Stimulated activated CD4-positive, alpha-beta T cell treated with anti-CD3 and anti-CD28 coated beads, TNF-alpha, amount 100 ng/mL, for 24 hours (primary cell): ENCODE measurements at regions not wholly inside any gene's neighbourhood (a gene's known extent, or its start where the extent isn't known, plus 50 kb on each side); places are given as distances from the start of the nearest gene placed in this dataset.
"Not testable (repeated sequence)": the region's sequence is repeated elsewhere in the genome, so short reads cannot be mapped to it uniquely, and the experiment has no call there.

Experiments used
- DNase-seq, 3 experiments: peaks; one replicate each; pipeline ENCODE4 v3.0.0-alpha.2; 2020; ENCODE audit warnings: low read depth in 3 of 3

DNA sequence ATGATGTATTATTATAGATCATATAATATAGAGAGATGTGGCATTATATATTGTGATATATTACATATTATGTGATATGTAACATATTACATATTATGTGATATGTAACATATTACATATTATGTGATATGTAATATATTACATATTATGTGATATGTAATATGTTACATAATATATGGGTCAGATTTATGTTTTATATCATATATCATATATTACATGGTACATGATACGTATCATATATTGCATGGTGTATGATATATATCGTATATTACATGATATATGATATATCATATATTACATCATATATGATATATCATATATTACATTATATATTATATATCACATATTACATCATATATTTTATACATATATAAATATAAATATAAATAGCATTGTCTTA, 164.1 kb upstream of the NEBL start:
- no peak for DNase-seq

DNA sequence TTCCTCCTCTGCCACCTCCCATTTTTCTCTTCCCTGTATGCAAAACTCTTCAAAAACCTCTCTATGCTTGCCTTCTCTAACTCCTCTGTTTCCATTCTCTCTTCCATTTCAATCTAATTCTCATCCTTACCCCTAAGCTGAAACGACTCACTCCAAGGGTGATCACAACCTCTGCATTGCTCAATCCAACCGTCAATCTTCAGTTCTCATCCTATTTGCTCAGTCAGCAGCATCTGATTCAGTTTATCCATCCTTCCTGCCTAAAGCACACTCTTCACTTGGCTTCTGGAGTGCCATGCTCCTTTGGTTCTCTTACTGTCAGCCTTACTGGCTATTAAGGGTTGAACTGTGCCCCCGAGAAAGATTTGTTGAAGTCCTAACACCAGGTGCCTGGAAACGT, 163.5 kb upstream of the NEBL start:
- DNase-seq, result no peak

DNA sequence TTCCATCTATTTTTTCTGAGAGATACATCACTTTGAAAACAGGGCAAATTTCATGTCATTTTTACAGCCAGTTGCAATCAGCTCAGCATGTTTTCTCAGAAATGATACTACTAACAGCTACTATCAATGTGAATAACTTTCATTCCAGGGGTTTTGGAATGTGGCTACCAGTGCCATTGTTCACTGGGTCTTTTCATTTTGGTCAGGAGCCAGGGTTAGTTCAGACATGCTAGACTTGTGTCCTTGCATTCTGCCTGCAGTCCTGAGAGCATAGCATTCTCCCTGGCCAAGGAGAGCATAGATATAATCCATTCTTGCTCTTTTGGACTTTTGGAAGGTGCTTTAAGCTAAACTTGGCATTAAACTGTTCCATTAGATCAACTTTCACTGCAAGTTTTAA, 160.9 kb upstream of the NEBL start:
- DNase-seq, result no peak

DNA sequence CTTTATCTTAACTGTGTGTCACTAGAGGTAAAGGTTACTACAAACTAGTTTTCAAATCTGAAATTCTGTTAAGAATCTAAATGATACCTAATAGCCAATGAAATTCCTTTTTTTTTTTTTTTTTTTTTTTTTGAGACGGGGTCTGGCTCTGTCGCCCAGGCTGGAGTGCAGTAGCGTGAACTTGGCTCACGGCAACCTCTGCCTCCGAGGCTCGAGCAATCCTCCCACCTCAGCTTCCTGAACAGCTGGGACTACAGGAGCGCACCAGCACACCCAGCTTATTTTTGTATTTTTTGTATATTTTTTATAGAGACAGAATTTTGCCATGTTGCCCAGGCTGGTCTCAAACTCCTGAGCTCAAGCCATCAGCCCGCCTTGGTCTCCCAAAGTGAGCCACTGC, 160.3 kb upstream of the NEBL start:
- DNase-seq, result no peak

DNA sequence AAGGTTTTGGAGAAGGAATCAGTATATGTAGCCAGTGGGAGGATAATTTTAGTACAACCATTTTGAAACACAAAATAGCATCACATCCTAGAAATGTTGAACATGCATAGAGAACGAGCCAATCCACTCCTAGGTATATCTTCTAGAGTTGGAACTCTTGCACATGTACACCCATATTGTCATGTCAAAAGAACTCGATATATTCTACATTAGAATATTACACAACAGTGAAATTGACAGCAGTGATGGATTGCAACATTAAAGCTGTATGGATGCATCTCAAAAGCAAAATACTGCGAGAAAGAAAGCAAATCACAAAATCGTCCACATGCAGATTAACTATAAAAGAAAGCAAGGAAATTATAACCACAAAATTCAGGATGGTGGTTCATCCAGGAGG, 159.3 kb upstream of the NEBL start:
- DNase-seq, result no peak

DNA sequence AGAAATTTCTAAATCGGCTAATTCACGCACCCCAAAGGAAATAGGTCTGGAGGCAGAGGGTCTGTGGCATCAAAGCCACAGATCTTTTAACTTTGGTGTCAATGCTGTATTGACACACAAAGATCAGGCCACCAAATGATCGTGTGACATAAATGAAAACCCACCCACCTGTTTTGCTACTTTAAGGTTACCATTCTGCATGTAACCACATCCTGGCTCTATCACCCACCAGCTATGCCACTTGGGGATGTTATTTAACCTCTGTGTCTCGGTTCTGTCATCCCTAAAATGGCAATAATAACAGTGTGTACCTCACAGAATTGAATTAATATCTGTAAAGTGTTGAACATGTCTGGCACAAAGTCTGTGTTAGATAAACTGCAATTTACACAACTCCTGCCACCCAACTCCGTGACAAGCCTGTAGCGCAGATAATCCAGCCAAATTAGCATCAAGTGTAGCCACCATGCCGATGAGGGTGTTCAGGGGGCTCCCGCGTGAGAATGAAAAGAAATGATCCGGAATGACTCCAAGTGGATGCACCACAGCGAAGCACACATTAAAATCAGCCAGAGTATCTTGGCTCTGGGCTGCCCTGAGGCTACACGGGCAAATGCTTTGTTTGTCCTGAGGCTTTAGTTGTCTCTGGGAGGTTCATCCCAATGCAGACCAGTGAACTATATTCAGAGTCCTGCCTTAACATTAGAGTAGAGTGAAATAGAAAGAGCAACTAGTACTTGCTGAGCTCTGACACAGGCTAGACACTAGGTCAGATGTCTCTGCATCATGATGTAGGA, 158.4 kb upstream of the NEBL start:
- DNase-seq, result no peak

DNA sequence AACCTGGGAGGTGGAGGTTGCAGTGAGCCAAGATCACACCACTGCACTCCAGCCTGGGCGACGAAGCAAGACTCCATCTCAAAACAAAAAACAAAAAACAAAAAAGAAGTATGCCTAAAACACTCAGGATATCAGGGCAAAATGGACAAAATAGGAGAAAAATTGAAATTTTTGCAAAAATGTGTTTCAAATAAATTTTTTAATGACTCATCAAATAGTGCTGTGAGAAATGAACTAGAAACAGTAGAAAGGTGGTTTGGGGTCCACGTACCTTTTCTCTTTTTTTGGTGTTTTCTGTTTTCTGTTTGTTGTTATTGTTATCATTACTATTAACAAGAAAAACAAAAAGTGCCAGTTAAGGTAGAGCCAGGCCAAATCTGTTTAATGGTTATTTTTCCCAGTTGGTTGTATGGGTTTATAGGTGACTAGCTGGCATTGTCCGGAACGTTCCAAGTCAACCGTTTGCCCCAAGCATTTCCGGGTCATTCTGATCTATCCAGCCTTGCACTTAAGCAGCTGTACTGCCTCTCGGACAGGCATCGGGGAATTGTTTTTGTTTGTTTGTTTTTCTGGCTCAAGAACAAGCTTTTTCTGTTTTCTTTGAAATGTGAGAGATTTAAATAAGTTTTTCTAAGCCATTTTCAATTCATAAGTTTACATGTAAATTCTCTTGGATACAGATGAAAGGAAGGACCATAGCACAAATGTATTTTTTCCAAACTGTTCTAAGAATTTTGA, 157.0 kb upstream of the NEBL start:
- DNase-seq, result no peak

DNA sequence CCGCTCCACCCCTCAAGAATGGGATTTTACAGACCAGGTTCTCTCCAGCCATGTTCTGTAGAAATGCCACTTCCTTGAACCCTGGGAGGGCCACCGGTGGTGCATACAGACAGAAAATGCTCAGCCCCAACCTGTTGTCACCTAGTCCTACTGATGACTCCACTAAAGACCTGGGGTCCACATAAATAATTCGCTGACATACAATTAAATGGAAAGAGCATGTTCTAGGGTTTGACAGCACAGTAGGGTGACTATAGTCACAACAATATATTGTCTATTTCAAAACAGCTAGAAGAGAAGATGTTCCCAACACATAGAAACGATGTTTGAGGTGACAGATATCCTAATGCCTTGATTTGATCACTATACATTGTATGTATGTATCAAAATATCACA, 155.6 kb upstream of the NEBL start:
- no peak for DNase-seq

DNA sequence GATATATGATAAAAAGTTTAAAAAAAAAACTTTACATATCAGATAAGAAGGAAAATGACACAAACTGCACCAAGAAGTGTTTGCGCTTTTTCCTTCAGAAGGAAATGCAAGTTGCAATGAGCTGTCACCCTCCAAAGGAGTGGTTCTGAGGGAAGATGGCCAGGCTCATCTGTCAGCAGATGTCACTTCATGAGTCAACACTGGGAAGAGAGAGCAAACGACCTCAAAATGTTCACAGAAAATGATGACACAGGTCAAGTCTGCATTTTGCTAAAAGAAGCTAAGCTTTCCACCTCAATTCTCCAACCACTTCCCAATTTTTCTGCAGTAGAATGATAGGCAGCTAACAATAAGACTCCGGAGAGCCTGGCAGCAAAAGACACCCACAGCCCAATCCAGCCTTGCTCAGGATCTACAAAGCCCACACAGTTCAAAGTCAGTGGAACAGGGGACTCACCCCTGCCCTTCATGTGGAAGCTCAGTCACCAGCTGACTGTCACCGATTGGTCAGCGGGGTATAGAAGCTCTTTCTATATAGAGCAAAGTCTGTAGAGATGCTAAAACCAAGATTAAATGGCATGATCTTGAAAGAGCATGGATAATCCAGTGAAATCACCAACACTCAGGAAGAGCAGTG, 155.1 kb upstream of the NEBL start:
- DNase-seq, result no peak

DNA sequence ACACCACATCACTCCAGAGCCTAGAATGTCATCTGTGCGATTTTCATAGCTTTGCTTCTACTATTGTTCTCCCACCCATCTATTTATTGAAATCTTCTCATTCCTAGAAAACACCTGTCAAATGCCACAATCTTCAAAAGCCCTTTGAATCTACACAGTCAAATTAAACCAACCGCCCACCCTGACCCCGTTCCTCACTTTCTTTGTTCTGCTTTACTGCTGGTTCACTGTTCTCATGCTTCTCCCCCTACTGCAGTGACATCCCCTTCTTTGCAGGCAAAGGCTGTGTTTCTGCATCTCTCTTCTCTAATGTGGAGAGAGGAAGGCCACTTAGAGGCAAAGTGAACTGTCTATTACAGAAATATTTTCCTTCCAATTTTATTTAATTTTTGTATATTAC, 152.4 kb upstream of the NEBL start:
- no peak for DNase-seq

DNA sequence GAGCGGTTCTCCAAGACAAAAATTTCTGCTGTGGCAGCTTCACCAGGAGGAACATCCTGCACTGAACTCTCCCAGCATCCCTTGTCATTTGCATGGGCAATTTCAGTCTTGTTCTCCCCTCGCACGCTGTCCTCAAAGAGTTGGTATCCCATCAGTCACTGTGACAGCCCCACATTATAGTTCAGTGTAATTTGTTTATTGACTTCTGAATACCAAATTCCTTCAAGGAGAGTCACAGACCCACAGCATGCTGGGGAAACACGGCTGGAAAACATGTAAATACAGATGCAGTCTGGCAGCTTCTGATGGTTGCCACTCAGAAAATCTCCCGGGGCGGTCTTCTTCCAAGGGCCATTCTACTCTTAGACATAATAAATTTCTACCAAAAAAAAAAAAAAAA, 151.0 kb upstream of the NEBL start:
- DNase-seq, result no peak

DNA sequence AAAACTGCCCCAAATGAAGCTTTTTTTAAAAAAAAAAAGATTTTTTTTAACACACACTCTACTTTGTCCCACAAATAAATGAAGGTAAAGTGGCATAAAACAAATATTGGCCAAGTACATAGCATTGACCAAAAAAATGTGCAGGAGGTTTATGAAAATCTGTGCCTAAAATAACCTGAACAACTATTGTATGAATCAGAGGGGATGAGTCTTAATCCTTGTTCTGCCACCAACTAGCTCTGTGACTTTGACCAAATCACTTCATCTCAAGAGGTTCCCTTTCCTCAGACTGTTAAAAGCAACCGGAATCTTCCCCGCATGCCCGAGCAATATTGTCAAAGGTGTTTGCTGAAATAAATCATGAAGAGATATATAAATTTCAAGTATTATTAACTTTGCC, 150.4 kb upstream of the NEBL start:
- no peak for DNase-seq

DNA sequence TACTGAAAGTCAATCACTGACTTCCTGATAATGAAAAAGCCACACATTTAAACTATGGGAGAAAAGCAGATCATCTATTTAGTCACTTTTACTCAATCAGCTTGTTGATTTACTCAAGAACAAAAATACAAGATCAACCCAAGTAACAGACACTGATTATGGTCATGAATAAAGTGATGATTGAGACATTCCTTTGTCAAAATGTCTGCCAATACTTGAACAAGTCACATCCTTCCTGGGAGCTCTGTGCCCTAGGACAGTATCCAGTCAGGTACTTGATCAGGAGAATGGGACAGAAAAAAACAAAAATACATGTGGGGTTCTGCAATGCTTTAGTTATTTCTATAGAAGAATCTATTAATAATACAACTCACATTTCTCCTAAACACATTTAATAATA, 150.0 kb upstream of the NEBL start:
- no peak for DNase-seq

DNA sequence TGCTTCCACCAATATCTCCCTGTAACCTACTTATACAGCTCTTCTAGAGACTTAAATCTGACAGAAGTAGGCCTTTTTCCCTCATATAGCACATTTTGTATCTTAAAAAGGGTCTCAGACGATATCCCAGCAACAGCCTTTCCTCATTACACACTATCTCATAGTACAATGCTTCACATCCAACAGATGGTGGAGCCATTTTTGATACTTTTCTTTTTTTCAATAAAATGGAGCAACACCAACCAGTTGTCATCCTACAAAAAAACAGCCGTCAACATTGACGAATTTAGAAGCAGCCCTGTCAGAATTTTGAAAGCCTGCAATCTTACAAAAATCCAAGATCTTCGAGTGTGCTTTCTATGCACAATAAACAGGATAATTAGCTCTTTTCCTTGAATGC, 145.9 kb upstream of the NEBL start:
- DNase-seq, result no peak

DNA sequence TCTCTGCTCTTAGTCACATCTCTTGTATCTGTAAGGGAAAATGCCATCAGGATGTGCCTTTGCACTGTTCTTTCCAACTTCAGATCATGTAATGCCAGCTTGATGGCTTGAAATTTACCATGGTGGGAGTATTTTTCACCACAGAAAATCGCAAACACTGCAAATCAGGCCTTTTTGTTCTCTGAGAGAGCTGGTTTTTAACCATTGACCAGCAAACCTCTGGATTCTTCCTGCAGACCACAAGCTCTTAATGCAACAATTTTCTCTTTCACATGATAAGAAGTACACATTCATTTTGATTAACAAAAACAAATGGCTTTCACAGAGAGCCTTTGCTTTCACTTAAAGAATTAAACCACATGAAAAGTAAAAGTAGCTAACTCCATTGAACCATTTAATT, 145.4 kb upstream of the NEBL start:
- DNase-seq, result no peak

DNA sequence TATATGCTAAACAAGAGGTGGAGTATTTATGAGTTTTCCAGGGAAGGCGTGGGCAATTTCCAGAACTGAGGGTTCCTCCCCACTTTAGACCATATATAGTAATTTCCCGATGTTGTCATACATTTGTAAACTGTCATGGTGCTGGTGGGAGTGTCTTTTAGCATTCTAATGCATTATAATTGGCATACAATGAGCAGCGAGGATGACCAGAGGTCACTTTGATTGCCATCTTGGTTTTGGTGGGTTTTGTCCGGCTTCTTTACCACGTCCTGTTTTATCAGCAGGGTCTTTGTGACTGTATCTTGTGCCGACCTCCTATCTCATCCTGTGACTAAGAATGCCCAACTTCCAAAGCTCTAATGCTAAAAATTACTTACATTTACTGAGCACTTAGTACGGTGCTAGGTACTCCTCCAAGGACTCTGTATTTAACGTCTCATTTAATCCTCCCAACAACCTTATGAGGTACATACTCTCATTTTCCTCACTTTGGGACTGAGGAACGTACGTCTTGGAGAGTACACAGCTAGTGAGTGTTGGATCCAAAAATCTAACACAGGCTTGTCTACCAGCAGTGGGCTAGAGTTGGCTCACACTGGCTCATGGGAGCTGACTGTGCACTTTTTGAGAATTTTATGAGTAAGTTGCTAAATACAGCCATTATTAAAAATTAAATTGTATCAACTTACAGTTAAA, 144.8 kb upstream of the NEBL start:
- DNase-seq, result no peak

DNA sequence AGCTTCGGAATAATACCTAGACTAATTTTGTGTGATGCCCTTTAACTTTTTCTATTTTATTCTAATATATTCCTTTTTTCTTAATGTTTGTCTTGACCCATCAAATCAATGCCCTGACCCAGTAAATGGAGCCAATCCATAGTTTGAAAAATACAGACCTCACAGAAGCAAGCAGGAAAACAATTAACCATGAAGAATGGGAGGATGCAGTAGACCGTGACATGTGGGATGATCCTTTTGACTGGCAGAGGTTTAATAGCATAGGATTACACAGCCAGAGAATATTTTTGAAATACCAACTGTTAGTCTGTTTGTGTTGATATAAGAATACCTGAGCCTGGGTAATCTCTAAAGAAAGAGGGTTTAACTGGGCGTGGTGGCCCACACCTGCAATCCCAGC, 142.6 kb upstream of the NEBL start:
- DNase-seq, result no peak

DNA sequence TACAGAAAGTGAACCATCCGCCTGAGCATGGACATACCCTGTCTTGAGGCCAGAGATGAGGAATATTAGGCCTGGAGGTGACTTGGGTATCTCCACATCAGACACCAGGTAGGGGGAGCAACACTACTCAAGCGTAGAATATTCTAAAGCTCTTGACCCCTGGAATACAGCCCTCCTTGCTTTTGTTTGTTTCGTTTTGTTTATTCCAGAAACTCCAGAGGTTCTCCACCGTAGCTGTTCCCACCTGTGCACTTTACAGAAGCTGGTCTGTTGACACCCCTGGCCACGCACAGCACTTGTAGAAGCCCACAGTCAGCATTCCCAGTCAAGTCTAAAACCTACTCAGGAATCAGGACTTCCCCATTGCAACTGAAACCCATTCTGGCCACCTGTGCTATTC, 139.6 kb upstream of the NEBL start:
- no peak for DNase-seq

DNA sequence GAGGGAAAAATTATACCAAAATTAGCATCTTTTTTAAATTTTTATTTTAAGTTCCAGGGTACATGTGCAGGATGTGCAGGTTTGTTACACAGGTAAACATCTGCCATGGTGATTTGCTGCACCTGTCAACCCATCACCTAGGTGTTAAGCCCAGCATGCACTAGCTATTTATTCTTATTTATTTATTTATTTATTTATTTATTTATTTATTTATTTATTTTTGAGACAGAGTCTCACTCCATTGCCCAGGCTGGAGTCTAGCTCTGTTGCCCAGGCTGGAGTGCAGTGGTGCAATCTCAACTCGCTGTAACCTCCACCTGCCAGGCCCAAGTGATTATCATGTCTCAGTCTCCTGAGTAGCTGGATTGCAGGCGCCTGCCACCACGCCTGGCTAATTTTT, 137.7 kb upstream of the NEBL start:
- DNase-seq, result not testable (repeated sequence)

DNA sequence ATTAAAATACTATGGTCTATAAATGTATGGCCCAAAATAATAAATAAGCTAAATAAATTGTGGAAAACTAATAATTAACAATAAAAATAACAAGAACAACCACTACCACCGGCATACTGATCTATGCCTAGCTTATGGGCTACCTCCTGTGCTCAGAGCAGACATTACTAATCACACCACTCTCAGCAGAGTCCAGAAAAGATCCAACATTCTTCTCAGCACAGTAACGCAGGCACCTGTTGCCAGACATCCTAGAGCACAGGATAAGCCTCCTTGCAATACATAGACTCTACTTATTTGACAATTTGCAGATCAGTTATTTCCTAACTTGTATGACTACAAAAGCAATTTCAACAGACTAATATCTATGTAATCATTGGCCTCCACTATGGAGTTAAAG, 137.1 kb upstream of the NEBL start:
- DNase-seq, result no peak

DNA sequence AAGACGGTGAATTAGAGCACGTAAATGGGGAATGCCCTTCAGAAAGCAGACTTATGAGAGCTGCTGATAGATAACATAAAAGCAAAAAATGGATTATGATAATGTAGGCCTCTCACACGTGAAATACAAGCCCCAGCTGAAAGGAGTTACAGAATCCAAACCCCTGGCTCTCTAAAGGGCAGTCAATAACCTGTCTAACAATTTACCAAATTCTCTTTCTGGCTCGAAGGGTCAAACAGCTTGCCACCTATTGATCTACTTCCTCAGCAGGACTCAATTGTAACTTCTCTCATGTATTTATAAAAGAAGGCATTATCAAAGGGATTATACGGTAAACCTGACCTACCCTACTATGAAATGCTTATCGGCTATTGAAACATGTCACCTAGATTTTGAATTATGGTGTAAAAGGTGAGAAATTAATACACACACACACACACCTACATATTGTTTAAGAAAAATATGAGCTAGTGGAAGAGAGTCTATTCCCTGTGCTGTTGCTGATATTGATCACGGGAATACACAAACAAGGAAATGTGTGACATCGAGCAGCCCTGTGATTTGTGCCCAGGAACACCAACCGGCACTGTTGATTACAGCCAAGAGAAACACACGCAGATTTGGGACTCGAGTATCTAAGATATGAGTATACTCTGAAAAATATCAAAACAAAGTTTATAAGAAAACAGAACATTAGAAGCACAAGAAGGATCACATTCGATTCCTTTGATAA, 135.6 kb upstream of the NEBL start:
- DNase-seq, result no peak
